DMS53 treated with DMSO at 0.1 percent for 48 hours (cell line): ENCODE measurements at regions not wholly inside any gene's neighbourhood (a gene's known extent, or its start where the extent isn't known, plus 50 kb on each side); places are given as distances from the start of the nearest gene placed in this dataset.

Source experiments
- DNase-seq: peaks from one replicate; lab custom pipeline; 2025; ENCODE audit not compliant: unreplicated experiment; lab: John Stamatoyannopoulos, UW

- DNase-seq, result no peak
Measured at GRCh38 chr10:28781296-28781695, 104.0 kb downstream of the BAMBI start.

DNA sequence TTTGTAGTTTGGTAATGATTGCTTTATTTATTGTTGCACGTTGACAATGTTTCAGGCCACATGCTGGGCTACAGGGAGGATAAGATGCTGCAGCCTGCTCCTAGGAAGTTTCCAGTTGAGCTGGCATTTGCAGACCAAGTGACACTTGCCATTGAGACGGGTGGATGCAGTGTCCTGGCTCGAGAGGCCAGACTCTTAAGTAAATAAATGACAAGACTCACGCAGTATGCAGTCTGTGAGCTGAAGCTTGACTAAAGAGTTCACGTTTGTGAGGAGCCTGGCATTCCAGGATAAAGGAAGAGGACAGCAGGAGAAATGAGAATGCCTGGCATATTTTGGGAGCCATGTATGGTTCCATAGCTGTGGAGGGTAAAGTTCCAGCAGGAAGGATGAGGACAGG lies 105.8 kb downstream of the BAMBI start:
- peak; percentile 44 for DNase-seq

DNA sequence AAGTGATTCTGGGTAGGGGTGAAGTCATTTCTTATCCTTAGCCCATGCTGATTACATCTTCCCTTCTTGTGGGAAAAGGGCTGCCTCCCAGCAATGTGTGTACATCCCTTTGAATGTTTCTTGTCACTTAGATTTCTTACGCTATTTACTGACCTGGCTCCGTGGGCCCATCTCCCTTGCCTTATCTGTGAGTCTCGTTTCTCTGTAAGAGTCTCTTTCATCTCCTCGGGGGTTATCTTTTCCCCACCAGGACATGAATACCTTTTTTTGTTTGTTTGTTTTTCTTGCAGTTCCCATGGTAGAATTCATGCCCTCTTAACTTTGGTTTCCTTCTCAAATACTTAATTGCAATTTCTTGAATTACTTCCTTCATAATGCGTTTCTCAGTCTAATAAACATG lies 107.7 kb downstream of the BAMBI start:
- DNase-seq, result no peak

- no peak for DNase-seq
Measured at GRCh38 chr10:28788252-28788651, 110.9 kb downstream of the BAMBI start.

- DNase-seq, result no peak
Measured at GRCh38 chr10:28788762-28789161, 111.4 kb downstream of the BAMBI start.

DNA sequence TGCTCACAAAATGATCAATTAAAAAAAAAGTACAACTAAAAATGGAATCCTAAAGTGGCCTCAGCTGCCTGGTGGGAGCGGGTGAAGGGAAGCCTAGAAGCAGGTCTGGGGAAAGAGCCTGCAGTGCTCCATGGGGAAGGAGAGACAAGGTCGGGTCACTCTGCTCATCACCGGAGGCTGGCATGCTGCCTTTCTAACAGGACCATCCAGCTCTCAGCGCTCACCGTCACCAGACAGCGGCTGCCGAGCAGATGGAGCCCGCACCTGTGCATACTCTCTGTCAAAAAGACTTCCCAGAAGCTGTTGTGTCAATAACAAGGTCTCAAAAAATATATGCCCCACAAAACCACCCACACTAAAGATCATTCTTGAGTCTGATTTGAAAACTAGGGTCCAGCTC lies 112.8 kb downstream of the BAMBI start:
- peak; percentile 66 for DNase-seq

GRCh38 chr10:28793482-28793881 lies 116.2 kb downstream of the BAMBI start:
- DNase-seq, result no peak

- no peak for DNase-seq
Measured at GRCh38 chr10:28794986-28795385, 117.7 kb downstream of the BAMBI start.

- DNase-seq, result no peak
Measured at GRCh38 chr10:28796606-28797512, 119.5 kb downstream of the BAMBI start.

- DNase-seq, result no peak
Measured at GRCh38 chr10:28797904-28798371, 120.6 kb downstream of the BAMBI start.

- no peak for DNase-seq
Measured at GRCh38 chr10:28798428-28798955, 121.2 kb downstream of the BAMBI start.

DNA sequence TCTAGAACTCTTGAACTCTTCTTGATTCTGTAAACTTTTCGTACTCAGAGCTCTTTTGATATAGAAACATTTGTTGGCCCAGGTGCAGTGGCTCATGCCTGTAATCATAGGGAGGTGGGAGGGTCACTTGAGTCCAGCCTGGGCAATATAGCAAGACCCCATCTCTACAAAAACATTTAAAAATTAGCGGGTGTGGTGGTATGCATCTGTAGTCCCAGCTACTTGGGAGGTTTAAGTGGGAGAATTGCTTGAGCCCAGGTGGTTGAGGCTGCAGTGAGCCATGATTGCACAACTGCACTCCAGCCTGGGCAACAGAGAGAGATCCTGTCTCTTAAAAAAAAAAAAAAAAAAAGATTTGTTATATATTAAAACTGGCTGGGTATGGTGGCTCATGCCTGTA lies 121.6 kb downstream of the BAMBI start:
- DNase-seq, result no peak

DNA sequence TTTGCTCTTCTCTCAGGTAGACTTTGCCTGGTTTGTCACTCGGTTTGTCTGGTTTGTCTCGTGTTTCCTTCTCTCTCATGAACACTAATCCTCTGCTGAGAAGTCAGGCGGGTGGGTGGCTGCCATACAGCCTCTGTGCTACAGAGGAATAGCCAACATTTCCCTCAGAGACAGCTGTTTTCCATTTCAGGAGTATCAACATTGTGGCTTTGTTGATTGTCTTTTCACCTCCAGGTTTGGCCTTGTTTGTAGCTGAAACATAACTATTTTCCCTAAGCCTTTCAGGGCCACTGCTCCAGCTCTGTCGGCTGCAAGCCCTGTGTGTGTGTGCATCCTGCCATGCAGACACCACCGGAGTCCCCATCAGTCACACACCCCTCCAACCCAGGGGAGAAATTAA lies 122.8 kb downstream of the BAMBI start:
- DNase-seq, result no peak

GRCh38 chr10:28801247-28801646 lies 123.9 kb downstream of the BAMBI start:
- DNase-seq, result no peak

DNA sequence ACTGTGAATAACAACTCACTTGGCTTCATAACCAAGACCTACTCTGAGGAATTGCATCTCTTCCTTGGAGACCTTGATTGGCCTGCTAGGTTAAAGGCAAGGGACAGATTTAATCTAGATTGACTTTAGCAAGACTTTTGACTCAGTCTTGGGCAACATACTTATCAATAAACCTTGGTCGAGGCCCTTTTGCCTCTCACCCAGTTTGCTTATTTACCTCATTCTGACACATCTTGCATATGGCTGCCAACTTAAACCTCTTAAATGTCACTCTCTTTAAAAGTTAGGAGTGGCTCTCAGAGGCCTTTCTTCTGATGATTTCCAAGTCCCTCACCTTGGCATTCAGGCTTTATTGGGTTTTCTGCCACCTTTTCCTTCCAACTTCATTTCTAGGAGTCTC lies 124.5 kb downstream of the BAMBI start:
- DNase-seq, result no peak

DNA sequence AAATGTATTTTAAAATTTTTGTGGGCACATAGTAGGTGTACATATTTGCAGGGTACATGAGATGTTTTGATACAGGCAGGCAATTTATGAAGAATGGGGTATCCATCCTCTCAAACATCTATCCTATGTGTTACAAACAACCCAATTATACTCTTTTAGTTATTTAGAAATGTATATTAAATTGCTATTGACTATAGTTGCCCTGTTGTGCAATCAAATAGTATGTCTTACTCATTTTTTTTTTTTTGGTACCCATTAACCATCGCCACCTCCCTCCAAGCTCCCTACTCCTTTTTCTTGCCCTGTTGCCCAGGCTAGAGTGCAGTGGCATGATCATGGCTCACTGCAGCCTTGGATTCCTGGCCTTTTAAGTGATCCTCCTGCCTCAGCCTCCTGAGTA lies 128.1 kb downstream of the BAMBI start:
- no peak for DNase-seq

DNA sequence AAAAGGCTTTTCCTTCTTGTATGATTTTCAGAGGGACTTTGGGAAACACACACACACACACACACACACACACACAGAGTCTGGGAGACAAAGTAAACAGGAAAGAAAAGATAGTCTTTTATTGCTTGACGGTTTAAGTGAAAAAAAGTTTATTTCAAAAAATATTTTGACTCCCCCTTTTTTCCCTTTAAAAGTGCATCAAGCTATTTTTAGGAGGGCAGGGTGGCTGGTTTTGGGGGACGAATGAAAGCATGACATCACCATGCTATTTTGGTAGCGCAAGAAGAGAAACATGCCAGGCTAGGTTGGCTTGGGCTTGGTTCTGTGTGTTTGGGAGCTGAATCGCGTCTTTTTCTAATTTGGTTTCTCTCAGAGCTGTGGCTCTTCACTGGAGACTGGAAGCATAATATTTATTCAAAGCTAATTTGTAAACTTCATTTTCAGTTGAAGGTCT lies 129.2 kb downstream of the BAMBI start:
- no peak for DNase-seq

DNA sequence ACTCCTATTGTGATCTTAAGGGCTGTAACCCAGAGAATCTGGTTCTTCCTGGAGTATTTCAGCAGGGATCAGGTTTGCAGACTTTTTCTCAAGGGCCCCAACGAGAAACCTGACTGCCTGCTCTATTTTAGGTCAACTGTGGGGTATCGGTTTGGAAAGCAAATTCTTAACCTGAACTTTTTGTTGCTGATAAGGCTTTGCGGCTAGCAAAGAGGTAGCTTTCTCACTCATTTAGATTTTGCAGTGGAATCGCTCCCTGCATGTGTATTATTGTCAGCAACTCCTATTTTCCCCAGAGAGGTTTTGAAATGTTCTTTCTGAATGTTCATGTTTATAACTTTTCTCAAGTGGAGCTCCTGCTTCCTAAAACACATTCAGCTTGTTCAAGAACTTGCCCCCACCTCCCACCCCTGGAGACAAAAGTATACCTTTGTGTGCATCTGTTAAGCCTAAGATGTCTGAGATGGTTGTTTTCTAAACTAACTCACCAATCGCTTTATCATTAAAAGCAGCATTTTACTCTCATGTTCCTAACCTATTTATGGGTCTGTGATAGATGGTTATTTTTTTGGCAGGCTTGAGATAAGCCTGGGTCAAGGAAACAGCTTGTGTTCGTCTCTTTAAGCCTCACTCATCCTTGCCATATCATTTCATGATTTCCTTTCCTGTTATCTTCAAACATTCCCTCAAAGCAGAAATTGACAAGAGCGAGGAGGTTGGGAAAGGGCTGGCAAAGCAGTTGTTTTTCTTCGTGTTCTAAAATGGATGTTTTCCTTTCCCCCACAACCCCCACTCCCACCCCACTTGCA lies 129.8 kb downstream of the BAMBI start:
- DNase-seq, result no peak

GRCh38 chr10:28807760-28808613 lies 130.7 kb downstream of the BAMBI start:
- DNase-seq, result no peak

DNA sequence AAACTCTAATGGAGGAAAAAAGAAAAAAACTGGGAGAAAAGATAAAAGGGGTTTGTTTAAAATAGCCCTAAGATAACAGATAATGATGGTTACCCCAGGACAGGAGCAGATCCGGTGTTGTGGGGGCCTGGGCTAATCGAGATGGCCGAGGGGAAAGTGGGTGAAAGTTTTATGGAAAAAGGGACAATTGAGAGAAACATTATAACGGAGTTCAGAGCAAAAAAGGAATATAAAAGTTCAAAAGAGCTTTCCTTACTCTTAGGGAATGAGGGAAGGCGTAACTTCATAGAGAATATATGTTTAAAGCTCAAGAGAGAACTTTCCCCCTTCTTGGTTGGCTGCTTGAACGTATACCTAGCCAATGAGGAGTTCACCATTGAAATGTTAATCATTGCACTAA lies 131.4 kb downstream of the BAMBI start:
- no peak for DNase-seq
